ENCODE measurements at regions not wholly inside any gene's neighbourhood (a gene's known extent, or its start where the extent isn't known, plus 50 kb on each side); places are given as distances from the start of the nearest gene placed in this dataset.

GRCh38 chr6:9553002-9553401 lies 861.9 kb downstream of the TFAP2A start:
- POLR2A ChIA-PET = no interaction called here
- RAD21 ChIA-PET (ENCODE audit: low non-redundant PET in 1 of 2, low total read pairs in 2 of 2, uncharacterized antibody in 2 of 2, unreplicated experiment in 2 of 2) = no interaction called here
- no peaks in the 10 kb centered on the region for H3K4me1 ChIP-seq (ENCODE audit: control insufficient read depth in 1 of 2, insufficient read depth in 2 of 2, low read length in 2 of 2)
- no peak overlapping the region for H3K4me2 ChIP-seq (ENCODE audit: low read length)
- no TSS peak for BruUV-seq (replicated peaks)
- intact Hi-C loops (cut with micrococcal nuclease) = no loop called here
- TF ChIP-seq ATF3 (IDR thresholded peaks at IDR 0.05) (no peak), REST (IDR thresholded peaks at IDR 0.05; ENCODE audit: low read depth) (no peak), CTCF (IDR thresholded peaks at IDR 0.05 in 2 of 3, conservative IDR thresholded peaks at IDR 0.05 in 1 of 3; ENCODE audit: borderline replicate concordance in 1 of 3, insufficient read depth in 1 of 3, low read depth in 2 of 3, low read length in 2 of 3) (no peak), SP1 (IDR thresholded peaks at IDR 0.05; ENCODE audit: low read depth) (no peak), SIN3A (IDR thresholded peaks at IDR 0.05; ENCODE audit: low read depth) (no peak), EZH2phosphoT487 (IDR thresholded peaks at IDR 0.05; ENCODE audit: borderline replicate concordance) (no peak), ZFX (IDR thresholded peaks at IDR 0.05) (no peak), MAX (IDR thresholded peaks at IDR 0.05) (no peak), EGR1 (IDR thresholded peaks at IDR 0.05; ENCODE audit: low read depth) (no peak)
- no peaks in the 10 kb centered on the region for H3K9me2 ChIP-seq (ENCODE audit: insufficient read depth)
- no peaks in the 10 kb centered on the region for H4K20me1 ChIP-seq (ENCODE audit: insufficient read depth)
- peaks cover 4 to 8% of the 10 kb centered on the region in 2 experiments; a peak in 2 of 4 replicates for H3K9me3 ChIP-seq (ENCODE audit: control insufficient read depth in 1 of 2, insufficient read depth in 1 of 2, low read depth in 1 of 2, low read length in 2 of 2)
- H3K27me3 ChIP-seq (ENCODE audit: insufficient read depth, low read length) = no peaks in the 10 kb centered on the region
- DNase-seq (ENCODE audit: low read depth, low spot score) (no peak), ATAC-seq (no peak)
- CTCF ChIA-PET = no interaction called here
- no peak overlapping the region for H3K4me3 ChIP-seq (replicated peaks in 1 of 2; ENCODE audit: low read depth in 1 of 2, low read length in 2 of 2)
- H3K9ac ChIP-seq (ENCODE audit: low read length) = no peak overlapping the region
- no peaks in the 10 kb centered on the region for H3K36me3 ChIP-seq (ENCODE audit: control insufficient read depth in 1 of 2, insufficient read depth in 2 of 2, low read length in 2 of 2)
- H2AFZ ChIP-seq (ENCODE audit: low read depth, low read length, poor library complexity, severe bottlenecking) = no peak overlapping the region
- H3K79me2 ChIP-seq (ENCODE audit: insufficient read depth, low read length) = no peaks in the 10 kb centered on the region
- H3K27ac ChIP-seq (ENCODE audit: low read depth, low read length) = no peak overlapping the region
